HepG2 (cell line): ENCODE measurements at regions not wholly inside any gene's neighbourhood (a gene's known extent, or its start where the extent isn't known, plus 50 kb on each side); places are given as distances from the start of the nearest gene placed in this dataset.

ENCODE experiments used
- ATAC-seq: fragments of 200-7000 bp; cut with Tn5 transposase; 3 replicates; pipeline ENCODE4 v1.9.1; 2020; ENCODE audit warnings: mild to moderate bottlenecking, moderate library complexity
- BruUV-seq: library from RNA; stranded (reverse); fragments of 400-500 nt; replicated peaks from 2 replicates; lab custom pipeline; 2021; lab: Mats Ljungman, UMichigan
- CTCF ChIA-PET: fragments of 300-600 bp; formaldehyde crosslinking; extraction: SDS; loops from one replicate; lab custom pipeline; 2021; ENCODE audit warnings: low total read pairs, inconsistent platforms, low intra/inter-chr PET ratio; lab: Yijun Ruan, JAX
- POLR2A ChIA-PET: fragments of 350-600 bp; sonication (Branson Sonifier 250); formaldehyde crosslinking; loops from one replicate; lab custom pipeline; 2020; ENCODE audit warnings: antibody characterized with exemption, inconsistent platforms; lab: Yijun Ruan, JAX
- DNase-seq: peaks from one replicate; pipeline ENCODE4 v3.0.0-alpha.2; 2015; ENCODE audit warnings: low spot score
- FAIRE-seq: peaks from 3 replicates; lab custom pipeline; 2011; peaks lifted over from hg19 to GRCh38; lab: Jason Lieb, UNC
- H2AFZ ChIP-seq: one replicate; pipeline ENCODE4 v1.6.1; 2011; ENCODE audit warnings: low read length, inconsistent platforms
- H3K27ac ChIP-seq: fragments of 300-600 bp; 3 replicates; pipeline ENCODE4 v1.8.0; 2011; ENCODE audit warnings: mixed run types, mild to moderate bottlenecking, mixed read lengths, low read length, inconsistent platforms; ENCODE audit not compliant: insufficient read depth; ENCODE audit errors: extremely low read length
- H3K27me3 ChIP-seq, 2 experiments: fragments of 200-600 bp in 1 of 2; 2 replicates in 1 of 2; 3 replicates in 1 of 2; pipeline versions ENCODE4 v1.6.0 to v1.8.0; 2011; ENCODE audit warnings: low read length in 2 of 2, mild to moderate bottlenecking in 2 of 2, moderate library complexity in 2 of 2, inconsistent platforms in 1 of 2; ENCODE audit not compliant: insufficient read depth in 2 of 2, control insufficient read depth in 1 of 2
- H3K36me3 ChIP-seq, 2 experiments: fragments of 200-600 bp in 1 of 2; replicated peaks in 1 of 2; 2 replicates in 1 of 2; 3 replicates in 1 of 2; pipeline versions ENCODE4 v1.5.1 to v1.8.0; 2011; ENCODE audit warnings: low read length in 2 of 2, inconsistent platforms in 1 of 2; ENCODE audit not compliant: insufficient read depth in 2 of 2, control insufficient read depth in 1 of 2
- H3K4me1 ChIP-seq: 2 replicates; pipeline ENCODE4 v1.5.1; 2012; ENCODE audit warnings: low read length, inconsistent platforms; ENCODE audit not compliant: insufficient read depth
- H3K4me2 ChIP-seq: 2 replicates; pipeline ENCODE4 v1.6.0; 2011; ENCODE audit warnings: low read depth, low read length, inconsistent platforms
- H3K4me3 ChIP-seq, 3 experiments: fragments of 200-600 bp in 1 of 3; sonication (generic), shearing (Covaris generic) in 1 of 3; replicated peaks in 1 of 3; 2 replicates each; pipeline ENCODE4 v1.5.1; 2011 to 2016; ENCODE audit warnings: low read length in 3 of 3, inconsistent platforms in 2 of 3, low read depth in 2 of 3, mild to moderate bottlenecking in 2 of 3, control low read depth in 1 of 3, mixed read lengths in 1 of 3; ENCODE audit not compliant: insufficient read depth in 1 of 3
- H3K79me2 ChIP-seq: one replicate; pipeline ENCODE4 v1.6.1; 2011; ENCODE audit warnings: low read length, inconsistent platforms; ENCODE audit not compliant: insufficient read depth
- H3K9ac ChIP-seq: 2 replicates; pipeline ENCODE4 v1.6.0; 2011; ENCODE audit warnings: mild to moderate bottlenecking, low read depth, low read length, inconsistent platforms; ENCODE audit not compliant: insufficient read depth
- H3K9me3 ChIP-seq: 2 replicates; pipeline ENCODE4 v1.5.1; 2012; ENCODE audit warnings: mild to moderate bottlenecking, low read length
- H4K20me1 ChIP-seq: 2 replicates; pipeline ENCODE4 v1.6.0; 2011; ENCODE audit warnings: inconsistent platforms, mild to moderate bottlenecking, low read length, moderate library complexity; ENCODE audit not compliant: insufficient read depth
- DNMT1 ChIP-seq: sonication (generic); formaldehyde crosslinking; IDR thresholded peaks from 2 replicates; pipeline ENCODE4 v1.5.1; 2020; ENCODE audit warnings: mild to moderate bottlenecking, missing genetic modification reagents
- EHMT2 ChIP-seq: fragments of 200-600 bp; sonication (generic); IDR thresholded peaks from 2 replicates; pipeline ENCODE4 v1.7.0; 2017; ENCODE audit warnings: antibody characterized with exemption, low read depth, low read length, borderline replicate concordance
- EP300 ChIP-seq, 3 experiments: sonication (generic) in 1 of 3; formaldehyde crosslinking in 1 of 3; IDR thresholded peaks; 2 replicates each; pipeline versions ENCODE4 v1.5.1 to v1.6.1; 2011 to 2020; ENCODE audit warnings: low read depth in 2 of 3, low read length in 2 of 3, borderline replicate concordance in 1 of 3, improper control_type of control experiment in 1 of 3, mild to moderate bottlenecking in 1 of 3, missing genetic modification reagents in 1 of 3, moderate library complexity in 1 of 3
- FOXK1 ChIP-seq: sonication (generic); formaldehyde crosslinking; IDR thresholded peaks from 2 replicates; pipeline ENCODE4 v1.4.0; 2020; ENCODE audit warnings: low read depth, missing genetic modification reagents, borderline replicate concordance
- NKX3-1 ChIP-seq: sonication (generic); formaldehyde crosslinking; IDR thresholded peaks from 2 replicates; pipeline ENCODE4 v1.5.0; 2020; ENCODE audit warnings: missing genetic modification reagents
- SATB2 ChIP-seq: sonication (generic); formaldehyde crosslinking; IDR thresholded peaks from 2 replicates; pipeline ENCODE4 v1.5.0; 2020; ENCODE audit warnings: missing genetic modification reagents
- TSC22D2 ChIP-seq: sonication (generic); formaldehyde crosslinking; IDR thresholded peaks from 2 replicates; pipeline ENCODE4 v1.5.1; 2020; ENCODE audit warnings: missing genetic modification reagents, mild to moderate bottlenecking, borderline replicate concordance
- YY1 ChIP-seq: IDR thresholded peaks from 2 replicates; pipeline ENCODE4 v1.6.1; 2011; ENCODE audit warnings: low read length, low read depth, moderate library complexity, mild to moderate bottlenecking; ENCODE audit not compliant: insufficient read depth, insufficient replicate concordance
- ZBTB7A ChIP-seq: sonication (generic); formaldehyde crosslinking; IDR thresholded peaks from 2 replicates; pipeline ENCODE4 v1.8.0; 2022; ENCODE audit warnings: mild to moderate bottlenecking, missing genetic modification reagents
- ZNF160 ChIP-seq: sonication (generic); formaldehyde crosslinking; IDR thresholded peaks from 2 replicates; pipeline ENCODE4 v1.8.0; 2022; ENCODE audit warnings: mild to moderate bottlenecking, inconsistent platforms, missing genetic modification reagents
- ZNF333 ChIP-seq: sonication (generic); formaldehyde crosslinking; IDR thresholded peaks from 2 replicates; pipeline ENCODE4 v1.4.0; 2020; ENCODE audit warnings: mild to moderate bottlenecking, missing genetic modification reagents, borderline replicate concordance
- ZNF510 ChIP-seq: sonication (generic); formaldehyde crosslinking; IDR thresholded peaks from 2 replicates; pipeline ENCODE4 v1.4.0; 2020; ENCODE audit warnings: low read depth, mild to moderate bottlenecking, missing genetic modification reagents
- ZNF562 ChIP-seq: sonication (generic); formaldehyde crosslinking; IDR thresholded peaks from 2 replicates; pipeline ENCODE4 v1.8.0; 2022; ENCODE audit warnings: missing genetic modification reagents, borderline replicate concordance
- ZNF749 ChIP-seq: sonication (generic); formaldehyde crosslinking; IDR thresholded peaks from 2 replicates; pipeline ENCODE4 v1.8.0; 2022; ENCODE audit warnings: mild to moderate bottlenecking, missing genetic modification reagents, moderate library complexity, borderline replicate concordance
- WGBS: methylation state at CpG from one replicate; pipeline ENCODE4 v1.1.6; 2017; ENCODE audit warnings: low lambda C conversion rate; 5-methylcytosine and 5-hydroxymethylcytosine counted together
- in situ Hi-C: cut with HindIII; loops from 2 replicates; pipeline ENCODE4 v1.10.0; 2017; ENCODE audit warnings: low pct_unique_long_range_greater_than_20kb; ENCODE audit not compliant: extremely low pct_ligation_motif_present
- intact Hi-C: fragments of 100-400 bp; cut with micrococcal nuclease; formaldehyde crosslinking; loops from one replicate; pipeline ENCODE4 v1.10.0; 2022; ENCODE audit not compliant: unreplicated experiment
- TF ChIP-seq, protein P1 (sequence below): IDR thresholded peaks from 2 replicates; pipeline ENCODE4 v1.6.1; 2016; ENCODE audit warnings: low read depth, control low read depth
- TF ChIP-seq, protein P2 (sequence below): sonication (generic); formaldehyde crosslinking; IDR thresholded peaks from 2 replicates; pipeline ENCODE4 v1.4.0; 2020; ENCODE audit warnings: missing genetic modification reagents
- TF ChIP-seq, protein P3 (sequence below): sonication (generic); formaldehyde crosslinking; IDR thresholded peaks from 2 replicates; pipeline ENCODE4 v1.5.1; 2020; ENCODE audit warnings: mild to moderate bottlenecking, missing genetic modification reagents, borderline replicate concordance
- TF ChIP-seq, protein P4 (sequence below): sonication (generic); formaldehyde crosslinking; IDR thresholded peaks from 2 replicates; pipeline ENCODE4 v1.4.0; 2020; ENCODE audit warnings: missing genetic modification reagents

DNA sequence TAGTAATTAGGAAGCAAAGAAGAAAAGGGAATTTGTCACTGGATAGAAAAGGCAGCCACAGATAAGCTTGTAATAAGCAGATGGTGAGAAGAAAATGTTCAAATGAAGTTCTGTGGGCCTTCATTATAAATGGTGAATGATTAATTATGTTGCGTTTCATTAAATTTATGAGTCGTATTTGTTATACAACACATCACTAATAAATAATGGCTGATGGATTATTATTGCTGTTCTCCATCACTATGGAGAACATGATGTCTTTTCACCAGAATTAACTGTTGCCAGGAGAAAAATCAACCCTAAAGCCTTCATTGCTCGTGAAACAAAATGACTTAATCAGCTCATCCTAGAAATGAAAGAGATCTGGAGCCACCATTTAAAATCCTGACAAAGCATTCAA, 158.5 kb downstream of the BTBD3 start:
- Histone ChIP-seq H4K20me1 (no peaks in the 10 kb centered on the region), H3K4me2 (no peak overlapping the region), H3K4me1 (no peaks in the 10 kb centered on the region), H2AFZ (no peak overlapping the region), H3K4me3 (no peak overlapping the region), H3K27me3 (no peaks in the 10 kb centered on the region; a peak in 1 of 5 replicates), H3K36me3 (no peaks in the 10 kb centered on the region), H3K9me3 (no peaks in the 10 kb centered on the region), H3K27ac (no peak overlapping the region), H3K9ac (no peak overlapping the region), H3K79me2 (no peaks in the 10 kb centered on the region)
- no peak for ATAC-seq
- 40% methylated on average over 3 of the region's 3 CpGs for WGBS
- in situ Hi-C loops (no loop called here), intact Hi-C loops (no loop called here)
- TF ChIP-seq YY1: no peak
- TF ChIP-seq ZBTB7A: no peak
- TF ChIP-seq, protein P1, sequence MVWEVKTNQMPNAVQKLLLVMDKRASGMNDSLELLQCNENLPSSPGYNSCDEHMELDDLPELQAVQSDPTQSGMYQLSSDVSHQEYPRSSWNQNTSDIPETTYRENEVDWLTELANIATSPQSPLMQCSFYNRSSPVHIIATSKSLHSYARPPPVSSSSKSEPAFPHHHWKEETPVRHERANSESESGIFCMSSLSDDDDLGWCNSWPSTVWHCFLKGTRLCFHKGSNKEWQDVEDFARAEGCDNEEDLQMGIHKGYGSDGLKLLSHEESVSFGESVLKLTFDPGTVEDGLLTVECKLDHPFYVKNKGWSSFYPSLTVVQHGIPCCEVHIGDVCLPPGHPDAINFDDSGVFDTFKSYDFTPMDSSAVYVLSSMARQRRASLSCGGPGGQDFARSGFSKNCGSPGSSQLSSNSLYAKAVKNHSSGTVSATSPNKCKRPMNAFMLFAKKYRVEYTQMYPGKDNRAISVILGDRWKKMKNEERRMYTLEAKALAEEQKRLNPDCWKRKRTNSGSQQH (CRISPR knock-in tag): no peak
- TF ChIP-seq, protein P2, sequence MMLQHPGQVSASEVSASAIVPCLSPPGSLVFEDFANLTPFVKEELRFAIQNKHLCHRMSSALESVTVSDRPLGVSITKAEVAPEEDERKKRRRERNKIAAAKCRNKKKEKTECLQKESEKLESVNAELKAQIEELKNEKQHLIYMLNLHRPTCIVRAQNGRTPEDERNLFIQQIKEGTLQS (CRISPR knock-in tag): no peak
- TF ChIP-seq, protein P3, sequence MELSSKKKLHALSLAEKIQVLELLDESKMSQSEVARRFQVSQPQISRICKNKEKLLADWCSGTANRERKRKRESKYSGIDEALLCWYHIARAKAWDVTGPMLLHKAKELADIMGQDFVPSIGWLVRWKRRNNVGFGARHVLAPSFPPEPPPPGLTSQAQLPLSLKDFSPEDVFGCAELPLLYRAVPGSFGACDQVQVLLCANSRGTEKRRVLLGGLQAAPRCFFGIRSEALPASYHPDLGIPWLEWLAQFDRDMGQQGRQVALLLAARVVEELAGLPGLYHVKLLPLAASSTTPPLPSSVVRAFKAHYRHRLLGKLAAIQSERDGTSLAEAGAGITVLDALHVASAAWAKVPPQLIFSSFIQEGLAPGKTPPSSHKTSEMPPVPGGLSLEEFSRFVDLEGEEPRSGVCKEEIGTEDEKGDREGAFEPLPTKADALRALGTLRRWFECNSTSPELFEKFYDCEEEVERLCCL: no peak
- TF ChIP-seq ZNF160 (CRISPR knock-in tag): no peak
- TF ChIP-seq FOXK1 (CRISPR knock-in tag): no peak
- no peak for TF ChIP-seq EP300 (IDR thresholded peaks at IDR 0.05; ENCODE audit: low read depth in 2 of 2, low read length in 2 of 2)
- TF ChIP-seq EP300 (CRISPR knock-in tag; IDR thresholded peaks at IDR 0.05; ENCODE audit: borderline replicate concordance): no peak
- no peak for TF ChIP-seq TSC22D2 (CRISPR knock-in tag)
- no peak for TF ChIP-seq ZNF510 (CRISPR knock-in tag)
- no peak for TF ChIP-seq EHMT2
- no peak for TF ChIP-seq DNMT1 (CRISPR knock-in tag)
- no peak for TF ChIP-seq ZNF562 (CRISPR knock-in tag)
- TF ChIP-seq NKX3-1 (CRISPR knock-in tag): no peak
- TF ChIP-seq, protein P4, sequence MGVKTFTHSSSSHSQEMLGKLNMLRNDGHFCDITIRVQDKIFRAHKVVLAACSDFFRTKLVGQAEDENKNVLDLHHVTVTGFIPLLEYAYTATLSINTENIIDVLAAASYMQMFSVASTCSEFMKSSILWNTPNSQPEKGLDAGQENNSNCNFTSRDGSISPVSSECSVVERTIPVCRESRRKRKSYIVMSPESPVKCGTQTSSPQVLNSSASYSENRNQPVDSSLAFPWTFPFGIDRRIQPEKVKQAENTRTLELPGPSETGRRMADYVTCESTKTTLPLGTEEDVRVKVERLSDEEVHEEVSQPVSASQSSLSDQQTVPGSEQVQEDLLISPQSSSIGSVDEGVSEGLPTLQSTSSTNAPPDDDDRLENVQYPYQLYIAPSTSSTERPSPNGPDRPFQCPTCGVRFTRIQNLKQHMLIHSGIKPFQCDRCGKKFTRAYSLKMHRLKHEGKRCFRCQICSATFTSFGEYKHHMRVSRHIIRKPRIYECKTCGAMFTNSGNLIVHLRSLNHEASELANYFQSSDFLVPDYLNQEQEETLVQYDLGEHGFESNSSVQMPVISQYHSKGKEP (CRISPR knock-in tag): no peak
- TF ChIP-seq ZNF333: no peak
- no peak for TF ChIP-seq ZNF749 (CRISPR knock-in tag)
- no peak for TF ChIP-seq SATB2
- ChIA-PET POLR2A (no interaction called here), CTCF (no interaction called here)
- no peak for FAIRE-seq
- DNase-seq: no peak
- BruUV-seq: no TSS peak
